ENCODE measurements at regions not wholly inside any gene's neighbourhood (a gene's known extent, or its start where the extent isn't known, plus 50 kb on each side); places are given as distances from the start of the nearest gene placed in this dataset.

GRCh38 chr10:53111529-53111928, 338.9 kb upstream of the MBL2 start:
- H3K4me3 Mint-ChIP-seq (ENCODE audit: unreplicated experiment) = no peak overlapping the region
- peaks cover 3% of the 10 kb centered on the region for H3K4me1 Mint-ChIP-seq (ENCODE audit: unreplicated experiment)
- H3K27ac Mint-ChIP-seq (ENCODE audit: unreplicated experiment) = no peak overlapping the region
- H3K9me3 Mint-ChIP-seq (ENCODE audit: unreplicated experiment) = no peaks in the 10 kb centered on the region
- DNase-seq (ENCODE audit: low spot score) = no peak
- TF ChIP-seq, protein P1, sequence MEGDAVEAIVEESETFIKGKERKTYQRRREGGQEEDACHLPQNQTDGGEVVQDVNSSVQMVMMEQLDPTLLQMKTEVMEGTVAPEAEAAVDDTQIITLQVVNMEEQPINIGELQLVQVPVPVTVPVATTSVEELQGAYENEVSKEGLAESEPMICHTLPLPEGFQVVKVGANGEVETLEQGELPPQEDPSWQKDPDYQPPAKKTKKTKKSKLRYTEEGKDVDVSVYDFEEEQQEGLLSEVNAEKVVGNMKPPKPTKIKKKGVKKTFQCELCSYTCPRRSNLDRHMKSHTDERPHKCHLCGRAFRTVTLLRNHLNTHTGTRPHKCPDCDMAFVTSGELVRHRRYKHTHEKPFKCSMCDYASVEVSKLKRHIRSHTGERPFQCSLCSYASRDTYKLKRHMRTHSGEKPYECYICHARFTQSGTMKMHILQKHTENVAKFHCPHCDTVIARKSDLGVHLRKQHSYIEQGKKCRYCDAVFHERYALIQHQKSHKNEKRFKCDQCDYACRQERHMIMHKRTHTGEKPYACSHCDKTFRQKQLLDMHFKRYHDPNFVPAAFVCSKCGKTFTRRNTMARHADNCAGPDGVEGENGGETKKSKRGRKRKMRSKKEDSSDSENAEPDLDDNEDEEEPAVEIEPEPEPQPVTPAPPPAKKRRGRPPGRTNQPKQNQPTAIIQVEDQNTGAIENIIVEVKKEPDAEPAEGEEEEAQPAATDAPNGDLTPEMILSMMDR (IDR thresholded peaks at IDR 0.05; ENCODE audit: unreplicated experiment) = no peak
- peaks cover 4% of the 10 kb centered on the region for H3K36me3 Mint-ChIP-seq (ENCODE audit: low read depth, unreplicated experiment)
- peaks cover 1% of the 10 kb centered on the region for H3K27me3 Mint-ChIP-seq (ENCODE audit: unreplicated experiment)

- TF ChIP-seq, protein P1 (IDR thresholded peaks at IDR 0.05; ENCODE audit: unreplicated experiment) = no peak
- H3K27me3 Mint-ChIP-seq (ENCODE audit: unreplicated experiment) = peaks cover 1% of the 10 kb centered on the region
- no peaks in the 10 kb centered on the region for H3K9me3 Mint-ChIP-seq (ENCODE audit: unreplicated experiment)
- DNase-seq (ENCODE audit: low spot score) = no peak
- H3K4me3 Mint-ChIP-seq (ENCODE audit: unreplicated experiment) = no peak overlapping the region
- H3K36me3 Mint-ChIP-seq (ENCODE audit: low read depth, unreplicated experiment) = peaks cover 4% of the 10 kb centered on the region
- H3K4me1 Mint-ChIP-seq (ENCODE audit: unreplicated experiment) = peaks cover 3% of the 10 kb centered on the region
- no peak overlapping the region for H3K27ac Mint-ChIP-seq (ENCODE audit: unreplicated experiment)
Measured at GRCh38 chr10:53109320-53109719, 336.7 kb upstream of the MBL2 start.

DNA sequence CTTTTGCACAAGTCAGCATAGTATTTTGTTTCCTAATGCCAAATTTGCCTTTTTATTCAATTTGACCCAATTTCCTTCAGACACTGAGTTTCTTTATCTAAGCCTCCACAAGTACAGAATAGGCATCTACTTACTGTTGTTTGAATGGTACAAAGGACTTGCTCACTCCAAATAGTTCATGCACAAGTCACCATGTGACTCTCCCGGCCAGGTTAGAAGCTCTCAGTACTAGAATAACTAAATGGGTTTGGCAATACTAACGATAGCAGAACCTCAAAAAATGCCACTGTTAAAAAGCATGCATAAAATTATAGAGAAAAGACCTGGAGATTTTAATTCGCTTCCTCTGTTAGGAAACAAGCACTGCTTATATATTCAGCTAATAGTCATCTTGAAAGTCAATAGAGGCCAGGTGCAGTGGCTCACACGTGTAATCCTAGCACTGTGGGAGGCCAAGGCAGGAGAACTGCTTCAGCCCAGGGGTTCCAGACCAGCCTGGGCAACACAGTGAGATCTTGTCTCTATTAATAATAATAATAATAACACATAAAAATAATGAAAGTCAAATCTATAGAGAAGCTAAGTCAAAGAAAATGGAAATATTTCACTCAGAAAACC, 335.8 kb upstream of the MBL2 start:
- Mint-ChIP-seq H3K4me1 (ENCODE audit: unreplicated experiment) (peaks cover 3% of the 10 kb centered on the region), H3K9me3 (ENCODE audit: unreplicated experiment) (no peaks in the 10 kb centered on the region), H3K4me3 (ENCODE audit: unreplicated experiment) (no peak overlapping the region), H3K27ac (ENCODE audit: unreplicated experiment) (no peak overlapping the region), H3K36me3 (ENCODE audit: low read depth, unreplicated experiment) (peaks cover 4% of the 10 kb centered on the region), H3K27me3 (ENCODE audit: unreplicated experiment) (peaks cover 1% of the 10 kb centered on the region)
- TF ChIP-seq, protein P1 (IDR thresholded peaks at IDR 0.05; ENCODE audit: unreplicated experiment) = no peak
- DNase-seq (ENCODE audit: low spot score) = no peak

GRCh38 chr10:53107711-53108110, 335.1 kb upstream of the MBL2 start:
- H3K4me3 Mint-ChIP-seq (ENCODE audit: unreplicated experiment) = no peak overlapping the region
- DNase-seq (ENCODE audit: low spot score) = no peak
- peaks cover 4% of the 10 kb centered on the region for H3K36me3 Mint-ChIP-seq (ENCODE audit: low read depth, unreplicated experiment)
- H3K27ac Mint-ChIP-seq (ENCODE audit: unreplicated experiment) = no peak overlapping the region
- no peaks in the 10 kb centered on the region for H3K9me3 Mint-ChIP-seq (ENCODE audit: unreplicated experiment)
- H3K27me3 Mint-ChIP-seq (ENCODE audit: unreplicated experiment) = peaks cover 1% of the 10 kb centered on the region
- H3K4me1 Mint-ChIP-seq (ENCODE audit: unreplicated experiment) = peaks cover 3% of the 10 kb centered on the region
- TF ChIP-seq, protein P1 (IDR thresholded peaks at IDR 0.05; ENCODE audit: unreplicated experiment) = no peak

DNA sequence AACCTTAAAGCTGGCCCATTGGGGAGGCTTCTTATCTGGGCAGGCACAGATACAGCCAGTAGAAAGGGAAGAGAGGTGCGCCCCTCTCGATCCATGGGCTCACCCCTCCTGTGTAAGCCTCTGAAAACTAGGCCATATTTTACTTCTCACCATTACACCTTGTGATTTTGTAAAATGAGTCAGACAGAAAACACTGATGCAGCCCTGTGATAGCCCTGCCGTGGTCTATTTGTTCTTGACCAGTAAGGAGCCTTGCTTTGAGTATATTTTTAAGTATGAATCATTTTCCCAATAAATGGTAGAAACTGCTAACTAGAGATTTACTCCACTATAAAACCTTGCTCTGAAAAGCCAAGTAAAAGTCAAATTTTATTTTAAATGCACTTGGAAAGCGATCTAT, 329.8 kb upstream of the MBL2 start:
- no peak overlapping the region for H3K27ac Mint-ChIP-seq (ENCODE audit: unreplicated experiment)
- H3K9me3 Mint-ChIP-seq (ENCODE audit: unreplicated experiment) = no peaks in the 10 kb centered on the region
- no peaks in the 10 kb centered on the region for H3K36me3 Mint-ChIP-seq (ENCODE audit: low read depth, unreplicated experiment)
- no peaks in the 10 kb centered on the region for H3K27me3 Mint-ChIP-seq (ENCODE audit: unreplicated experiment)
- peaks cover 3% of the 10 kb centered on the region for H3K4me1 Mint-ChIP-seq (ENCODE audit: unreplicated experiment)
- TF ChIP-seq, protein P1 (IDR thresholded peaks at IDR 0.05; ENCODE audit: unreplicated experiment) = no peak
- no peak for DNase-seq (ENCODE audit: low spot score)
- H3K4me3 Mint-ChIP-seq (ENCODE audit: unreplicated experiment) = no peak overlapping the region
